DND-41 (cell line): ENCODE measurements at regions not wholly inside any gene's neighbourhood (a gene's known extent, or its start where the extent isn't known, plus 50 kb on each side); places are given as distances from the start of the nearest gene placed in this dataset.

Source experiments
- CTCF ChIP-seq: IDR thresholded peaks from 2 replicates; pipeline ENCODE4 v1.5.1; 2012; ENCODE audit warnings: borderline replicate concordance, low read length, moderate library complexity, mild to moderate bottlenecking; ENCODE audit not compliant: poor library complexity, severe bottlenecking; ENCODE audit errors: extremely low read depth
- EZH2 ChIP-seq: IDR thresholded peaks from 3 replicates; pipeline ENCODE4 v1.6.1; 2012; ENCODE audit warnings: borderline replicate concordance, low read depth, mild to moderate bottlenecking, moderate library complexity, low read length, inconsistent platforms; ENCODE audit not compliant: severe bottlenecking

- no peak for TF ChIP-seq CTCF
- TF ChIP-seq EZH2, result no peak
Observed at GRCh38 chr5:174344335-174344734, 298.8 kb downstream of the NSG2 start.
